HL-60 (cell line): ENCODE measurements at regions not wholly inside any gene's neighbourhood (a gene's known extent, or its start where the extent isn't known, plus 50 kb on each side); places are given as distances from the start of the nearest gene placed in this dataset.

Experiments used
- DNase-seq, 2 experiments: peaks; one replicate each; pipeline ENCODE4 v3.0.0-alpha.2; 2010 to 2020; ENCODE audit warnings: low read depth in 1 of 2, low spot score in 1 of 2
- H3K27ac ChIP-seq: fragments of 250-450 bp; sonication (Bioruptor Pico); replicated peaks from 2 replicates; pipeline ENCODE4 v1.5.1; 2020; ENCODE audit warnings: mild to moderate bottlenecking, moderate library complexity
- H3K27me3 ChIP-seq: fragments of 250-450 bp; sonication (Bioruptor Pico); 2 replicates; pipeline ENCODE4 v1.5.1; 2021; ENCODE audit warnings: mild to moderate bottlenecking, moderate library complexity; ENCODE audit not compliant: insufficient read depth, poor library complexity, severe bottlenecking
- H3K4me3 ChIP-seq: replicated peaks from 2 replicates; pipeline ENCODE4 v1.5.1; 2011; ENCODE audit warnings: mild to moderate bottlenecking, control low read depth, low read length; ENCODE audit not compliant: insufficient read depth
- CTCF ChIP-seq: IDR thresholded peaks from one replicate; pipeline ENCODE4 v1.5.1; 2011; ENCODE audit warnings: low read length, control low read depth, inconsistent platforms; ENCODE audit not compliant: insufficient read depth
- GABPA ChIP-seq: IDR thresholded peaks from 2 replicates; pipeline ENCODE4 v1.6.1; 2012; ENCODE audit warnings: low read depth
- POLR2AphosphoS5 ChIP-seq: IDR thresholded peaks from 2 replicates; pipeline ENCODE4 v1.6.1; 2012; ENCODE audit warnings: low read depth
- REST ChIP-seq: IDR thresholded peaks from 2 replicates; pipeline ENCODE4 v1.6.1; 2012; ENCODE audit warnings: low read depth; ENCODE audit not compliant: insufficient replicate concordance
- SPI1 ChIP-seq: IDR thresholded peaks from 2 replicates; pipeline ENCODE4 v1.6.1; 2012; ENCODE audit warnings: low read depth, mild to moderate bottlenecking, borderline replicate concordance

GRCh38 chr7:1365846-1366245, 93.4 kb downstream of the MICALL2 start:
- DNase-seq: no peak
- Histone ChIP-seq H3K4me3 (no peak overlapping the region), H3K27me3 (peaks cover 26% of the 10 kb centered on the region), H3K27ac (no peak overlapping the region)
- TF ChIP-seq CTCF (no peak), REST (no peak), SPI1 (no peak), GABPA (no peak), POLR2AphosphoS5 (no peak)

DNA sequence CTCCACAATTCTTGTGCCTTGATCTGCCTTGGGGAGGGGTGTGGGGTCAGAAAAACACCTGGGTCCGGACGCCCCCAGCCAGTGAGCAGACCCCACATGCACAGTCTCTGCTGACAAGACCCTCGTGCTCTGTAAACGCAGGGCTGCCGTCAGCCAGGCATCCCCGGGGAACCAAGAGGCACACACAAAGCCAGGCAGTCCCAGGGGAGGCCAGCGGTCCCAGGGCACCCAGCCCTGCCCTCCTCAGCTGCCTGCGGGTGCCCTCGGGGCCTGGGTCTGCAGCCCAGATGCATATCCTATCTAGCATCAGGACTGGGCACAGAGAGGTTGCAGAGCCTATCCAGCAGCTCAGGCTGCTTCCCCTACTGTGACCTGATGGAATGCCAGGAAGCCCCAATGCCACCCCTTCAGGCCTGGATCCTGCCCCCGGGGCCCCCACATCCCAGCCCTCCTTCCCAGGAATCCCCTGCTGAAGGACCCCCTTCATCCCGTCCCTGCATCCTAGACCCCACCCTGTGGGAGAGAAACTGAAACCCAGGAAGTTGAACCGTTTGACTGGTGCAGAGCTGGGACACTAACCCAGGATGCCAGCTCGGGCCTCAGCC, 92.4 kb downstream of the MICALL2 start:
- Histone ChIP-seq H3K27me3 (peaks cover 27% of the 10 kb centered on the region), H3K4me3 (no peak overlapping the region), H3K27ac (no peak overlapping the region)
- no peak for TF ChIP-seq GABPA
- TF ChIP-seq CTCF: no peak
- no peak for TF ChIP-seq SPI1
- no peak for TF ChIP-seq REST
- TF ChIP-seq POLR2AphosphoS5: no peak
- no peak for DNase-seq

GRCh38 chr7:1367501-1368183, 91.6 kb downstream of the MICALL2 start:
- no peak for DNase-seq
- peaks cover 29% of the 10 kb centered on the region for H3K27me3 ChIP-seq
- no peak for TF ChIP-seq GABPA
- TF ChIP-seq POLR2AphosphoS5: no peak
- no peak for TF ChIP-seq REST
- no peak for TF ChIP-seq CTCF
- TF ChIP-seq SPI1: no peak
- H3K4me3 ChIP-seq: no peak overlapping the region
- H3K27ac ChIP-seq: no peak overlapping the region
